Keratinocyte (primary cell): ENCODE measurements at regions not wholly inside any gene's neighbourhood (a gene's known extent, or its start where the extent isn't known, plus 50 kb on each side); places are given as distances from the start of the nearest gene placed in this dataset.
A peak's percentile ranks its signal among the peaks of the same experiment; 100 is the strongest.

Experiments
- DNase-seq: peaks from one replicate; pipeline ENCODE4 v3.0.0-alpha.2; 2011; ENCODE audit warnings: low read depth, missing footprints, low spot score
- FAIRE-seq: peaks from 2 replicates; lab custom pipeline; 2011; peaks lifted over from hg19 to GRCh38; lab: Jason Lieb, UNC
- H2AFZ ChIP-seq: 2 replicates; pipeline ENCODE4 v1.6.0; 2012; ENCODE audit warnings: low read length, control low read depth, inconsistent platforms; ENCODE audit not compliant: control insufficient read depth
- H3K27ac ChIP-seq: 2 replicates; pipeline ENCODE4 v1.5.1; 2011; ENCODE audit warnings: low read length; ENCODE audit not compliant: control insufficient read depth, insufficient read depth
- H3K27me3 ChIP-seq: 3 replicates; pipeline ENCODE4 v1.6.0; 2011; ENCODE audit warnings: low read length; ENCODE audit not compliant: control insufficient read depth, insufficient read depth; ENCODE audit errors: extremely low read depth
- H3K36me3 ChIP-seq, 2 experiments: 2 replicates in 1 of 2; 3 replicates in 1 of 2; pipeline ENCODE4 v1.5.1; 2011; ENCODE audit warnings: low read length in 2 of 2, mild to moderate bottlenecking in 1 of 2; ENCODE audit not compliant: control insufficient read depth in 2 of 2, insufficient read depth in 2 of 2; ENCODE audit errors: extremely low read depth in 1 of 2
- H3K4me1 ChIP-seq: 3 replicates; pipeline ENCODE4 v1.5.1; 2011; ENCODE audit warnings: low read length; ENCODE audit not compliant: control insufficient read depth, insufficient read depth; ENCODE audit errors: extremely low read depth
- H3K4me2 ChIP-seq: 3 replicates; pipeline ENCODE4 v1.6.0; 2011; ENCODE audit warnings: low read depth, low read length; ENCODE audit not compliant: control insufficient read depth, insufficient read depth; ENCODE audit errors: extremely low read depth
- H3K4me3 ChIP-seq, 3 experiments: fragments of 200-600 bp in 1 of 3; sonication (generic) in 1 of 3; 2 replicates in 2 of 3; 3 replicates in 1 of 3; pipeline ENCODE4 v1.5.1; 2011 to 2016; ENCODE audit warnings: low read length in 3 of 3, mild to moderate bottlenecking in 3 of 3, control low read depth in 2 of 3, inconsistent platforms in 1 of 3, low read depth in 1 of 3, mixed read lengths in 1 of 3, mixed run types in 1 of 3, moderate library complexity in 1 of 3; ENCODE audit not compliant: control insufficient read depth in 2 of 3, insufficient read depth in 2 of 3; ENCODE audit errors: extremely low read depth in 1 of 3
- H3K79me2 ChIP-seq: 2 replicates; pipeline ENCODE4 v1.6.0; 2012; ENCODE audit warnings: low read length; ENCODE audit not compliant: control insufficient read depth, insufficient read depth
- H3K9ac ChIP-seq: 3 replicates; pipeline ENCODE4 v1.6.0; 2011; ENCODE audit warnings: low read length; ENCODE audit not compliant: control insufficient read depth, insufficient read depth; ENCODE audit errors: extremely low read depth
- H3K9me1 ChIP-seq: 3 replicates; pipeline ENCODE4 v1.6.0; 2011; ENCODE audit warnings: low read length; ENCODE audit not compliant: control insufficient read depth, insufficient read depth; ENCODE audit errors: extremely low read depth
- H3K9me3 ChIP-seq: 2 replicates; pipeline ENCODE4 v1.5.1; 2012; ENCODE audit warnings: low read depth, low read length; ENCODE audit not compliant: control insufficient read depth
- H4K20me1 ChIP-seq: 3 replicates; pipeline ENCODE4 v1.6.0; 2011; ENCODE audit warnings: low read length; ENCODE audit not compliant: control insufficient read depth, insufficient read depth; ENCODE audit errors: extremely low read depth
- EZH2 ChIP-seq: IDR thresholded peaks from one replicate; pipeline ENCODE4 v1.6.1; 2012; ENCODE audit warnings: inconsistent platforms, mild to moderate bottlenecking, low read length, moderate library complexity
- dilution Hi-C: fragments of 300-500 bp; cut with MboI; formaldehyde crosslinking; loops from one replicate; pipeline ENCODE4 v1.7.0; 2020; ENCODE audit warnings: low sequenced_read_pairs; ENCODE audit not compliant: extremely low pct_ligation_motif_present
- TF ChIP-seq, protein P1 (sequence below), 3 experiments: IDR thresholded peaks in 1 of 3; conservative IDR thresholded peaks in 1 of 3; optimal IDR thresholded peaks in 1 of 3; 2 replicates in 2 of 3; 3 replicates in 1 of 3; pipeline versions ENCODE3 to v1.5.1; 2011; ENCODE audit warnings: low read length in 3 of 3, mild to moderate bottlenecking in 3 of 3, moderate library complexity in 2 of 3, control low read depth in 1 of 3, inconsistent platforms in 1 of 3; ENCODE audit not compliant: insufficient read depth in 2 of 3; ENCODE audit errors: extremely low read depth in 1 of 3

DNA sequence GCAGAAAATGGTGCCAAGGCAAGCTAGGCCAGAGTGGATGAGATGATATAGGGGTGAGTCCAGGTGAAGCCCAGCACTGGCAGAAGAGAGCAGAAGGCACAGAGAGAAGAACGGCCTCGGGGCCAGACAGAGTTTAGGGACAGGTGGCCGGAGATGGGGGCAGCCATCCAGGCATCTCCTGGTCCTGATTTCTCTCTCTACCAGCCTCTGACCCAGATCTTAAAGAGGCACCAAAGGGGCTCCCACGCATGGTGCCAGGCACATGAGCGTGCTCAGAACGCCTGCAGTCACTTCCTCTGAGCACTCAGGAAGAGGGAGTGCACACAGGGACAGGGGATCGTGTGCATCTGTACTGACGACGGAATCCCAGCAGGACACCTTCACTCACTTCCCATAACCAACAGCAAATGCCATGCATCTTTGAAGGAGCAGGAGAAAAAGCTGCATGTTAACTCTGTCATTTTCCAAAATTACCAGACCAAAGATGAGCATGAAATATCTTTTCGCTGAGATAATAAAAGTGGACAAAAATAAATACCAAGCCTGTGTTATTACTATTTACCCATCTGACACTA lies 427.8 kb upstream of the MYT1L start:
- H3K9ac ChIP-seq = no peak overlapping the region
- H3K79me2 ChIP-seq = no peaks in the 10 kb centered on the region
- no peaks in the 10 kb centered on the region for H3K36me3 ChIP-seq
- no peaks in the 10 kb centered on the region for H3K27me3 ChIP-seq
- H2AFZ ChIP-seq = no peak overlapping the region
- peaks cover 2% of the 10 kb centered on the region for H3K9me3 ChIP-seq
- no peak overlapping the region for H3K4me3 ChIP-seq
- dilution Hi-C loops = no loop called here
- H3K9me1 ChIP-seq = no peaks in the 10 kb centered on the region
- no peak overlapping the region for H3K27ac ChIP-seq
- no peaks in the 10 kb centered on the region for H4K20me1 ChIP-seq
- peaks cover 11% of the 10 kb centered on the region for H3K4me1 ChIP-seq
- TF ChIP-seq, protein P1, sequence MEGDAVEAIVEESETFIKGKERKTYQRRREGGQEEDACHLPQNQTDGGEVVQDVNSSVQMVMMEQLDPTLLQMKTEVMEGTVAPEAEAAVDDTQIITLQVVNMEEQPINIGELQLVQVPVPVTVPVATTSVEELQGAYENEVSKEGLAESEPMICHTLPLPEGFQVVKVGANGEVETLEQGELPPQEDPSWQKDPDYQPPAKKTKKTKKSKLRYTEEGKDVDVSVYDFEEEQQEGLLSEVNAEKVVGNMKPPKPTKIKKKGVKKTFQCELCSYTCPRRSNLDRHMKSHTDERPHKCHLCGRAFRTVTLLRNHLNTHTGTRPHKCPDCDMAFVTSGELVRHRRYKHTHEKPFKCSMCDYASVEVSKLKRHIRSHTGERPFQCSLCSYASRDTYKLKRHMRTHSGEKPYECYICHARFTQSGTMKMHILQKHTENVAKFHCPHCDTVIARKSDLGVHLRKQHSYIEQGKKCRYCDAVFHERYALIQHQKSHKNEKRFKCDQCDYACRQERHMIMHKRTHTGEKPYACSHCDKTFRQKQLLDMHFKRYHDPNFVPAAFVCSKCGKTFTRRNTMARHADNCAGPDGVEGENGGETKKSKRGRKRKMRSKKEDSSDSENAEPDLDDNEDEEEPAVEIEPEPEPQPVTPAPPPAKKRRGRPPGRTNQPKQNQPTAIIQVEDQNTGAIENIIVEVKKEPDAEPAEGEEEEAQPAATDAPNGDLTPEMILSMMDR (optimal IDR thresholded peaks at IDR 0.05 in 1 of 3, IDR thresholded peaks at IDR 0.05 in 1 of 3, conservative IDR thresholded peaks at IDR 0.05 in 1 of 3; ENCODE audit: extremely low read depth in 1 of 3, insufficient read depth in 2 of 3, low read length in 3 of 3) = no peak
- no peak for TF ChIP-seq EZH2
- FAIRE-seq (peak; percentile 5), DNase-seq (no peak)
- H3K4me2 ChIP-seq = no peak overlapping the region

DNA sequence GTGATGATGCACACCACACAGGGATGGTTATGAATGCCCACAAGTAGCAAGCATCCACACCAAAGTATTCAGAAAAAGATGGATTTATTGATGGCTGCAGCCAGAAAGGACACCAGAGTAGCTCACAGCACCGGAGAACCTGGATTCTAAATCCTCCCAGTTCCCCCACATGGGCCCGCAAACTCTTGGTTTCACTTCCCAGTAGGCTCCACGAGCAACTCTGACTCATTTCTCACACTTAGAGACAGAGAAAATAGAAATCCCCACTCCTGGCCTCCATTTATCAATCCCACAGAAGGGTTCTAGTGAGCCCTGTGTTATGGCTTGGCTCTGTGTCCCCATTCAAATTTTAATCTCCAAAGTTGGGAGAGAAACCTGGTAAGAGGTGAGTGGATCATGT lies 426.7 kb upstream of the MYT1L start:
- no peaks in the 10 kb centered on the region for H3K9me1 ChIP-seq
- H3K9ac ChIP-seq = no peak overlapping the region
- FAIRE-seq (no peak), DNase-seq (no peak)
- H3K79me2 ChIP-seq = no peaks in the 10 kb centered on the region
- peaks cover 2% of the 10 kb centered on the region for H3K9me3 ChIP-seq
- H3K36me3 ChIP-seq = no peaks in the 10 kb centered on the region
- no peaks in the 10 kb centered on the region for H3K27me3 ChIP-seq
- TF ChIP-seq EZH2 = no peak
- TF ChIP-seq, protein P1 (optimal IDR thresholded peaks at IDR 0.05 in 1 of 3, IDR thresholded peaks at IDR 0.05 in 1 of 3, conservative IDR thresholded peaks at IDR 0.05 in 1 of 3; ENCODE audit: extremely low read depth in 1 of 3, insufficient read depth in 2 of 3, low read length in 3 of 3) = no peak
- no peaks in the 10 kb centered on the region for H4K20me1 ChIP-seq
- H3K4me3 ChIP-seq = no peak overlapping the region
- H3K4me2 ChIP-seq = no peak overlapping the region
- dilution Hi-C loops = no loop called here
- no peak overlapping the region for H2AFZ ChIP-seq
- no peak overlapping the region for H3K27ac ChIP-seq
- H3K4me1 ChIP-seq = peaks cover under 1% of the 10 kb centered on the region
